Adrenal gland (tissue), 5 donors: ENCODE measurements at regions not wholly inside any gene's neighbourhood (a gene's known extent, or its start where the extent isn't known, plus 50 kb on each side); places are given as distances from the start of the nearest gene placed in this dataset.

Source experiments
- POLR2A ChIP-seq, 2 donors: fragments of 450-650 bp; IDR thresholded peaks; one replicate each; pipeline ENCODE4 v1.6.1; 2017; ENCODE audit warnings: antibody characterized with exemption in 2 of 2, mild to moderate bottlenecking in 2 of 2, moderate library complexity in 1 of 2
- TF ChIP-seq, protein P1 (sequence below), 6 experiments: fragments of 450-650 bp in 4 of 6; fragments of 200-600 bp in 2 of 6; sonication (generic) in 1 of 6; IDR thresholded peaks; 1 replicate in 5 of 6; 2 replicates in 1 of 6; pipeline versions ENCODE4 v1.5.1 to v1.8.0; 2016 to 2021; ENCODE audit warnings: antibody characterized with exemption in 6 of 6, mild to moderate bottlenecking in 2 of 6, moderate library complexity in 1 of 6
- donor health status: DM: no; HTN: no; CAD: no.

GRCh38 chr20:52536841-52537400, 345.3 kb upstream of the ZFP64 start:
- TF ChIP-seq, protein P1, sequence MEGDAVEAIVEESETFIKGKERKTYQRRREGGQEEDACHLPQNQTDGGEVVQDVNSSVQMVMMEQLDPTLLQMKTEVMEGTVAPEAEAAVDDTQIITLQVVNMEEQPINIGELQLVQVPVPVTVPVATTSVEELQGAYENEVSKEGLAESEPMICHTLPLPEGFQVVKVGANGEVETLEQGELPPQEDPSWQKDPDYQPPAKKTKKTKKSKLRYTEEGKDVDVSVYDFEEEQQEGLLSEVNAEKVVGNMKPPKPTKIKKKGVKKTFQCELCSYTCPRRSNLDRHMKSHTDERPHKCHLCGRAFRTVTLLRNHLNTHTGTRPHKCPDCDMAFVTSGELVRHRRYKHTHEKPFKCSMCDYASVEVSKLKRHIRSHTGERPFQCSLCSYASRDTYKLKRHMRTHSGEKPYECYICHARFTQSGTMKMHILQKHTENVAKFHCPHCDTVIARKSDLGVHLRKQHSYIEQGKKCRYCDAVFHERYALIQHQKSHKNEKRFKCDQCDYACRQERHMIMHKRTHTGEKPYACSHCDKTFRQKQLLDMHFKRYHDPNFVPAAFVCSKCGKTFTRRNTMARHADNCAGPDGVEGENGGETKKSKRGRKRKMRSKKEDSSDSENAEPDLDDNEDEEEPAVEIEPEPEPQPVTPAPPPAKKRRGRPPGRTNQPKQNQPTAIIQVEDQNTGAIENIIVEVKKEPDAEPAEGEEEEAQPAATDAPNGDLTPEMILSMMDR (IDR thresholded peaks at IDR 0.05): no peak
- no peak for TF ChIP-seq POLR2A (IDR thresholded peaks at IDR 0.05)
